K562 (cell line): ENCODE measurements at regions not wholly inside any gene's neighbourhood (a gene's known extent, or its start where the extent isn't known, plus 50 kb on each side); places are given as distances from the start of the nearest gene placed in this dataset.

Source experiments
- BDP1 ChIP-seq: IDR thresholded peaks from 3 replicates; pipeline ENCODE4 v1.6.1; 2011; ENCODE audit not compliant: insufficient read length, insufficient read depth
- ELF2 ChIP-seq: fragments of 250-450 bp; sonication (Bioruptor Pico); IDR thresholded peaks from 2 replicates; pipeline ENCODE4 v1.5.0; 2021; ENCODE audit warnings: mild to moderate bottlenecking
- FUS ChIP-seq: fragments of 200-400 bp; formaldehyde crosslinking; optimal IDR thresholded peaks from 2 replicates; pipeline ENCODE3; 2017; ENCODE audit warnings: low read depth, low read length
- MTA3 ChIP-seq: fragments of 450-650 bp; formaldehyde crosslinking; IDR thresholded peaks from 2 replicates; pipeline ENCODE4 v1.6.1; 2017; ENCODE audit warnings: mild to moderate bottlenecking, borderline replicate concordance
- REST ChIP-seq, 2 experiments: fragments of 450-650 bp; formaldehyde crosslinking in 1 of 2; IDR thresholded peaks; 2 replicates each; pipeline versions ENCODE4 v1.4.0 to v1.6.1; 2014 to 2020; ENCODE audit warnings: mild to moderate bottlenecking in 2 of 2, borderline replicate concordance in 1 of 2, low read depth in 1 of 2
- ZNF23 ChIP-seq: fragments of 250-450 bp; sonication (Bioruptor Pico); IDR thresholded peaks from 2 replicates; pipeline ENCODE4 v1.4.0; 2020; ENCODE audit warnings: mild to moderate bottlenecking

GRCh38 chr4:115687052-115687755 lies 573.8 kb upstream of the NDST4 start (continued):
- TF ChIP-seq REST (IDR thresholded peaks at IDR 0.05; ENCODE audit: borderline replicate concordance): no peak
- TF ChIP-seq REST (CRISPR knock-in tag; IDR thresholded peaks at IDR 0.05; ENCODE audit: low read depth): no peak
- no peak for TF ChIP-seq BDP1
- no peak for TF ChIP-seq ELF2
- no peak for TF ChIP-seq ZNF23
- TF ChIP-seq MTA3: no peak
- TF ChIP-seq FUS: no peak
